ENCODE measurements at regions not wholly inside any gene's neighbourhood (a gene's known extent, or its start where the extent isn't known, plus 50 kb on each side); places are given as distances from the start of the nearest gene placed in this dataset.

DNA sequence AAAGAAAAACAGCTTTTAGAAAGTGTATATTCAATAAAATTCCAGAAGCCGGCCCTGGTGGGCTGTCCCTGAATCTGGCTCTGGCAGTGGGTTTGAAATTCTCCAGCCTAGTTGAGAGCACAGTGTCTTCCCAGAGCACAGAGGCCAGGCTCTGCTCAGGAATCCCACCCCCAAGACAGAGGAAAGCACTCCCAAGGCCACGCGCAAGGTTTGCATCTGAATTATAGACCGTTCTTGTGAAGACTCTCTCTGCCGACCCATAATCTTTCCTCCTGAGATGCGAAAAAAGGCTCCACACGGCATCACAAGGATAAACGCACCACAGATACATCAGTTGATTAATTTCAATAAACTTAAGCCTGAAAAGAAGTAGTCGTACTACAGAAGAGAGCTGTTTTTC, 342.2 kb downstream of the CMPK2 start:
- H3K9me3 ChIP-seq (ENCODE audit: insufficient read depth, low read depth, low read length): no peaks in the 10 kb centered on the region
- TF ChIP-seq CTCF (conservative IDR thresholded peaks at IDR 0.05; ENCODE audit: low read length): no peak
- TF ChIP-seq EZH2phosphoT487 (IDR thresholded peaks at IDR 0.05; ENCODE audit: borderline replicate concordance): no peak
- no peak overlapping the region for H2AFZ ChIP-seq (ENCODE audit: low read length)
- no peaks in the 10 kb centered on the region for H3K27me3 ChIP-seq (ENCODE audit: insufficient read depth, low read length, poor library complexity, severe bottlenecking)
- H4K20me1 ChIP-seq (ENCODE audit: insufficient read depth, low read length, poor library complexity, severe bottlenecking): no peaks in the 10 kb centered on the region
- no peaks in the 10 kb centered on the region for H3K36me3 ChIP-seq (ENCODE audit: insufficient read depth, low read length)
- no peak overlapping the region for H3K9ac ChIP-seq (ENCODE audit: low read depth, low read length, poor library complexity, severe bottlenecking)
- no peaks in the 10 kb centered on the region for H3K9me2 ChIP-seq (replicated peaks; ENCODE audit: low read depth, low read length)
- no peaks in the 10 kb centered on the region for H3F3A ChIP-seq (ENCODE audit: low read depth)
- no peak overlapping the region for H3K4me3 ChIP-seq (ENCODE audit: low read length, poor library complexity, severe bottlenecking)
- no peaks in the 10 kb centered on the region for H3K79me2 ChIP-seq (ENCODE audit: insufficient read depth, low read length)
- no peaks in the 10 kb centered on the region for H3K4me1 ChIP-seq (ENCODE audit: insufficient read depth, low read length, poor library complexity, severe bottlenecking)
- H3K4me2 ChIP-seq (ENCODE audit: low read depth, low read length, poor library complexity, severe bottlenecking): no peak overlapping the region

GRCh38 chr2:6524691-6525474, 340.8 kb downstream of the CMPK2 start:
- no peaks in the 10 kb centered on the region for H4K20me1 ChIP-seq (ENCODE audit: insufficient read depth, low read length, poor library complexity, severe bottlenecking)
- no peaks in the 10 kb centered on the region for H3F3A ChIP-seq (ENCODE audit: low read depth)
- no peak overlapping the region for H3K9ac ChIP-seq (ENCODE audit: low read depth, low read length, poor library complexity, severe bottlenecking)
- TF ChIP-seq CTCF (conservative IDR thresholded peaks at IDR 0.05; ENCODE audit: low read length) (no peak), EZH2phosphoT487 (IDR thresholded peaks at IDR 0.05; ENCODE audit: borderline replicate concordance) (no peak)
- H3K4me2 ChIP-seq (ENCODE audit: low read depth, low read length, poor library complexity, severe bottlenecking): no peak overlapping the region
- H3K4me3 ChIP-seq (ENCODE audit: low read length, poor library complexity, severe bottlenecking): no peak overlapping the region
- no peak overlapping the region for H2AFZ ChIP-seq (ENCODE audit: low read length)
- H3K27me3 ChIP-seq (ENCODE audit: insufficient read depth, low read length, poor library complexity, severe bottlenecking): no peaks in the 10 kb centered on the region
- no peaks in the 10 kb centered on the region for H3K36me3 ChIP-seq (ENCODE audit: insufficient read depth, low read length)
- no peaks in the 10 kb centered on the region for H3K4me1 ChIP-seq (ENCODE audit: insufficient read depth, low read length, poor library complexity, severe bottlenecking)
- H3K9me2 ChIP-seq (replicated peaks; ENCODE audit: low read depth, low read length): no peaks in the 10 kb centered on the region
- no peaks in the 10 kb centered on the region for H3K79me2 ChIP-seq (ENCODE audit: insufficient read depth, low read length)
- H3K9me3 ChIP-seq (ENCODE audit: insufficient read depth, low read depth, low read length): no peaks in the 10 kb centered on the region

DNA sequence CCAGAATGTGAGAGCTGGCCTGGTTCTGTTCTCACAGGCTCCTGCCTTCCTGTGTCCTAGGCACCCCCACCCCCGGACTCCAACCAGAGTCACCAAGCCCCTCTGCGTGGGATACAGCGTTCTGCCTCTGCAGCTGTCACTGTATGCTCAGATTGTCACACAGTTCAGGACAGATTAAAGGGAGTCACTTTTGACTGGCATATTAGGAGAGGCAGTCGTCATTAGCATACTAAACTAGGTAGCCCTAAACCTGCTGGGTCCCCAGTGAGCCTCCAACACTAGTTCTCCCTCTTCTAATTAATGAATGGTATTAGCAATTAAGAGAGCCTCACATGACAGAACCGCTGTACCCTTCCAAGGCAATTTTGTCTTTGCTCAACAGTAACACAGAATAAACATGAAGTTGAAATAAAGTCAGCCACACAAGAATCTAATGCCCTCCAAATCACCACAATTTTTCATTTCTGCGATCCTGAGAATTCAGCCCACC, 340.2 kb downstream of the CMPK2 start:
- no peaks in the 10 kb centered on the region for H3K9me3 ChIP-seq (ENCODE audit: insufficient read depth, low read depth, low read length)

More for the DNA sequence above, 340.2 kb downstream of the CMPK2 start:
- no peaks in the 10 kb centered on the region for H3K4me1 ChIP-seq (ENCODE audit: insufficient read depth, low read length, poor library complexity, severe bottlenecking)
- H3K27me3 ChIP-seq (ENCODE audit: insufficient read depth, low read length, poor library complexity, severe bottlenecking): no peaks in the 10 kb centered on the region
- H3F3A ChIP-seq (ENCODE audit: low read depth): no peaks in the 10 kb centered on the region
- no peak overlapping the region for H2AFZ ChIP-seq (ENCODE audit: low read length)
- TF ChIP-seq EZH2phosphoT487 (IDR thresholded peaks at IDR 0.05; ENCODE audit: borderline replicate concordance): no peak
- no peak for TF ChIP-seq CTCF (conservative IDR thresholded peaks at IDR 0.05; ENCODE audit: low read length)
- H3K79me2 ChIP-seq (ENCODE audit: insufficient read depth, low read length): no peaks in the 10 kb centered on the region
- H3K4me3 ChIP-seq (ENCODE audit: low read length, poor library complexity, severe bottlenecking): no peak overlapping the region
- no peak overlapping the region for H3K4me2 ChIP-seq (ENCODE audit: low read depth, low read length, poor library complexity, severe bottlenecking)
- H3K9me2 ChIP-seq (replicated peaks; ENCODE audit: low read depth, low read length): no peaks in the 10 kb centered on the region
- H3K9ac ChIP-seq (ENCODE audit: low read depth, low read length, poor library complexity, severe bottlenecking): no peak overlapping the region
- no peaks in the 10 kb centered on the region for H3K36me3 ChIP-seq (ENCODE audit: insufficient read depth, low read length)
- H4K20me1 ChIP-seq (ENCODE audit: insufficient read depth, low read length, poor library complexity, severe bottlenecking): no peaks in the 10 kb centered on the region

Data from Loucy (cell line).